GM18867 (cell line): ENCODE measurements at regions not wholly inside any gene's neighbourhood (a gene's known extent, or its start where the extent isn't known, plus 50 kb on each side); places are given as distances from the start of the nearest gene placed in this dataset.

Experiments used
- ATAC-seq: cut with Tn5 transposase; IDR thresholded peaks from one replicate; pipeline ENCODE4 v1.9.1; 2021; ENCODE audit warnings: mild to moderate bottlenecking, moderate library complexity; ENCODE audit not compliant: unreplicated experiment

- no peak for ATAC-seq
Measured at GRCh38 chr10:52679117-52679516, 93.5 kb downstream of the MBL2 start.

GRCh38 chr10:52682766-52683165, 89.8 kb downstream of the MBL2 start:
- no peak for ATAC-seq

- ATAC-seq: no peak
Measured at GRCh38 chr10:52683776-52684175, 88.8 kb downstream of the MBL2 start.

DNA sequence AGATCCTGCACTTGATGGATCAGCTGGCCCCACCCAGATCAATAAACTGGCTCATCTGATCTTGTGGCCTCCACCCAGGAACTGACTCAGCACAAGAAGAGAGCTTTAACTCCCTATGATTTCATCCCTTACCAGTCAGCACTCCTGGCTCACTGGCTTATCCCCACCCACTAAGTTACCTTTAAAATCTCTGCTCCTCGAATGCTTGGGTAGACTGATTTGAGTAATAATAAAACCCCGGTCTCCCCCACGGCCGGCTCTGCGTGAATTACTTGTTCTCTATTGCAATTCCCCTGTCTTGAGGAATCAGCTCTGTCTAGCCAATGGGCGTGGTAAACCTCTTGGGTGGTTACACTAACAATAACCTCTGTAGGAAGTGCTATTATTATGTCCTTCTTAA, 83.7 kb downstream of the MBL2 start:
- no peak for ATAC-seq

DNA sequence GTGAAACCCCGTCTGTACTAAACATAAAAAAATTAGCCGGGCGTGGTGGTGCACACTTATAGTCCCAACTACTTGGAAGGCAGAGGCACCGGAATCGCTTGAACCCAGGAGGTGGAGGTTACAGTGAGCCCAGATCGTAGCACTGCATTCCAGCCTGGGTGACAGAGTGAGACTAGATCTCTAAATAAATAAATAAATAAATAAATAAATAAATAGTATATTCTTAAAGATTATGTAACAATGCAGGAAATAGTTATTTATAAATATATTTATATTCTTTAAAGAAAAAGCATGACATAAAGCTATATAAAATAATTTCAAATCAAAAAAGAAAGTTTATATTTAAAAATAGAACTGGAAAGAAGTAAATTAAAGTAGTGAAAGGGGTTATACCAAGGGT, 76.4 kb downstream of the MBL2 start:
- no peak for ATAC-seq

DNA sequence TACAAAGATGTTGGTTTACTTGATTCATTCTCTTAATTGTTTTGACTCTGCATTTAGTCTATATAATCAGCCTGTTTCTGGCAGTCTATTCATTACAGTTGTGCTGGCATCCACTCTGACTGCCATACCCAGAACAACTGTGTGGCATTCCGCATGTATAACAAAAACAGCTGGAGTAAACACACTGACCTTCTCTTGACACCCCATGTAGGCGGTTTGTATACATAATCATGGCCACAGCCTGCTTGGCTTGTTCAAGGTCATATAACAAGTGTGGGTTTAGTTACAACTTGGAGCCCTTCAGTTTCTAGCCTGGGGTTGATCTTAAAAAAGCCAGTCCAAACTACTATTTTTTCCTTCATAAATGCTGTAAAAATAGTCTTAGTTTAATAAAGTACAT, 70.9 kb downstream of the MBL2 start:
- ATAC-seq: no peak

GRCh38 chr10:52703451-52703850, 69.1 kb downstream of the MBL2 start:
- no peak for ATAC-seq

DNA sequence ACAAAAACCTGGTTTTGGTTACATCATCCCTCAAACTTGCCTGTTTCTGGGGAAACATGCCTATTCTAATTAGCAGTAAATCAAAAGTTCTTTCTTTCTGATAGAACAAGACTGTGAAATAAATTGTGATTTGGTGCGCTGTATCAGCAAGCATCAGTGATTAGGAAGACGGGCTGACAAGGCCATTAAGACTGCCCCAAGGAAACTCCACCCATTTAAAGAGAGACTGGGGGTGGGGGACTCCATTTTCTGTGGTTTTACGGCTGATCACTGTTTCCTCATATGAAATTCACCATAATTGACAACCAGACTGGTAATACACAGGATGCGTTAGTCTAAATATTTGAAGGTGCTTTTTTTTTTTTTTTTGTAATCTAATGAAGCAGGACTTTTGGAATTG, 68.7 kb downstream of the MBL2 start:
- no peak for ATAC-seq

- no peak for ATAC-seq
Measured at GRCh38 chr10:52706332-52707070, 66.1 kb downstream of the MBL2 start.
